SK-N-SH treated with all-trans-retinoic acid at 6 μM for 48 hours (cell line): ENCODE measurements at regions not wholly inside any gene's neighbourhood (a gene's known extent, or its start where the extent isn't known, plus 50 kb on each side); places are given as distances from the start of the nearest gene placed in this dataset.

Source experiments
- ARNTL ChIP-seq: fragments of 450-650 bp; formaldehyde crosslinking; IDR thresholded peaks from 2 replicates; pipeline ENCODE4 v1.5.0; 2020; ENCODE audit warnings: low read depth, mild to moderate bottlenecking, moderate library complexity, borderline replicate concordance
- CSRNP3 ChIP-seq: fragments of 250-450 bp; sonication (Bioruptor Pico); IDR thresholded peaks from 2 replicates; pipeline ENCODE4 v1.5.1; 2021; ENCODE audit warnings: mild to moderate bottlenecking, moderate library complexity
- PPARA ChIP-seq: fragments of 250-450 bp; sonication (Bioruptor Pico); IDR thresholded peaks from 2 replicates; pipeline ENCODE4 v1.5.0; 2020; ENCODE audit warnings: mild to moderate bottlenecking, borderline replicate concordance
- ZFP3 ChIP-seq: fragments of 250-450 bp; sonication (Bioruptor Pico); IDR thresholded peaks from 2 replicates; pipeline ENCODE4 v1.5.0; 2020; ENCODE audit warnings: mild to moderate bottlenecking, moderate library complexity

- TF ChIP-seq PPARA (CRISPR knock-in tag) (no peak), ZFP3 (CRISPR knock-in tag) (no peak), ARNTL (CRISPR knock-in tag) (no peak), CSRNP3 (CRISPR knock-in tag) (no peak)
Observed at GRCh38 chr2:183752571-183752970, 628.3 kb downstream of the NUP35 start.
